Upper lobe of left lung (tissue), 4 donors: ENCODE measurements at regions not wholly inside any gene's neighbourhood (a gene's known extent, or its start where the extent isn't known, plus 50 kb on each side); places are given as distances from the start of the nearest gene placed in this dataset.

Experiments used
- CTCF ChIP-seq, 6 experiments: fragments of 450-650 bp in 4 of 6; fragments of 200-600 bp in 2 of 6; sonication (generic) in 2 of 6; IDR thresholded peaks; one replicate each; pipeline ENCODE4 v1.5.1; 2016 to 2019; ENCODE audit warnings: antibody characterized with exemption in 6 of 6
- EP300 ChIP-seq, 4 donors: sonication (generic); formaldehyde crosslinking; IDR thresholded peaks; one replicate each; pipeline ENCODE4 v1.5.1; 2017; ENCODE audit warnings: antibody characterized with exemption in 4 of 4, control low read depth in 2 of 4

DNA sequence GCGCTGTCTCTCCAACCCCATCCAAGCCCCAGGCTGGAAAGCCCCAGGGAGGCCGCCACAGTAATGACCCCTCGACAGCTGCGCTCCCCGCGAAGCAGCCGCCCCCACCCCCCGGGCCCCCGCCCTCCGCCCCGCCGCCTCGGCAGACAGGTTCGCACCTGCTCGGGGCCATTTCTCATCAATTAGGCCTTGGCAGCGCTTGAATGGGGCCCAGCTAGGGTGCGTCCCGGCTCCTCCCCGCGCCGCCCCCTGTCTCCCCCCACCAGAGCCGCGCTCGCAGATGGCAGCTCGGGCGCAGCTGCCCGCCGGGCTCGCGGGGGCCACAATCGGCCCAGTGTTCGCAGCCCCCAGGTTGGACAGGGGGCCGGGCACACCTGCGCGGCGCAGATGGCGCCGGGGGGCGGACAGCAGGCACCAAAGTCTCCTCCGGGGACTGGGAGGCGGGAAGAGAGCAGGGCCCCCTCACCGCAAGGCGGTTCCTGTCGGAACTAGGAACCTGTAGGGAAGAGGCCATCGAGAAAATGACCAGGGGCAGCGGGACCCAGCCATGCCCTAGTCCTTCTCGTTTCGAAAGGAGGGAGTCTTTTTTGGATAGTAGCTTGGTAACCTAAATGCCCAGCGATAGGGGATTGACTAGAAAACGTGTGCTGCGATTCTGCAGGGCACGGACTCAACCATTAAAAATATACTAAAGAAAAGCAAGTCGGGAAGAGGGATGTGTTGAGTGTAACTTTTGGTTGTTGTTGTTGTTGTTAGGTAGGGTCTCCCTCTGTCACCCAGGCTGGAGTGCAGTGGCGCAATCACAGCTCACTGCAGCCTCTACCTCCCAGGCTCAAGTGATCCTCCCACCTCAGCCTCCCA lies 83.2 kb upstream of the EYA2 start:
- no peak for TF ChIP-seq CTCF (IDR thresholded peaks at IDR 0.05)
- no peak for TF ChIP-seq EP300 (IDR thresholded peaks at IDR 0.05)
